ENCODE measurements at regions not wholly inside any gene's neighbourhood (a gene's known extent, or its start where the extent isn't known, plus 50 kb on each side); places are given as distances from the start of the nearest gene placed in this dataset.

GRCh38 chrX:142663330-142664095 lies 362.2 kb upstream of the SPANXN4 start:
- H3K9me3 ChIP-seq (ENCODE audit: control insufficient read depth, insufficient read depth, low read depth, low read length), result no peaks in the 10 kb centered on the region
- H3K4me1 ChIP-seq (ENCODE audit: control insufficient read depth, extremely low read depth, insufficient read depth, low read length), result no peaks in the 10 kb centered on the region
- no peaks in the 10 kb centered on the region for H3K27me3 ChIP-seq (ENCODE audit: control insufficient read depth, insufficient read depth, low read length)
- H3K9ac ChIP-seq (ENCODE audit: insufficient read depth, low read length), result no peak overlapping the region
- no peak overlapping the region for H3K4me2 ChIP-seq (ENCODE audit: extremely low read depth, insufficient read depth, low read length)
- no peaks in the 10 kb centered on the region for H3K36me3 ChIP-seq (ENCODE audit: control insufficient read depth, insufficient read depth, low read length)
- no peak overlapping the region for H2AFZ ChIP-seq (ENCODE audit: low read length)
- no peak for DNase-seq (ENCODE audit: low read depth in 2 of 2)
- no peak overlapping the region for H3K4me3 ChIP-seq (replicated peaks in 1 of 4; ENCODE audit: control extremely low read depth in 1 of 4, insufficient read depth in 1 of 4, low read depth in 3 of 4, low read length in 4 of 4)
- no peaks in the 10 kb centered on the region for H4K20me1 ChIP-seq (ENCODE audit: control insufficient read depth, extremely low read depth, insufficient read depth, low read length)
- no peaks in the 10 kb centered on the region for H3K79me2 ChIP-seq (ENCODE audit: control insufficient read depth, insufficient read depth, low read length)
- TF ChIP-seq EZH2 (IDR thresholded peaks at IDR 0.05; ENCODE audit: low read length, missing control alignments), result no peak
- TF ChIP-seq, protein P1, sequence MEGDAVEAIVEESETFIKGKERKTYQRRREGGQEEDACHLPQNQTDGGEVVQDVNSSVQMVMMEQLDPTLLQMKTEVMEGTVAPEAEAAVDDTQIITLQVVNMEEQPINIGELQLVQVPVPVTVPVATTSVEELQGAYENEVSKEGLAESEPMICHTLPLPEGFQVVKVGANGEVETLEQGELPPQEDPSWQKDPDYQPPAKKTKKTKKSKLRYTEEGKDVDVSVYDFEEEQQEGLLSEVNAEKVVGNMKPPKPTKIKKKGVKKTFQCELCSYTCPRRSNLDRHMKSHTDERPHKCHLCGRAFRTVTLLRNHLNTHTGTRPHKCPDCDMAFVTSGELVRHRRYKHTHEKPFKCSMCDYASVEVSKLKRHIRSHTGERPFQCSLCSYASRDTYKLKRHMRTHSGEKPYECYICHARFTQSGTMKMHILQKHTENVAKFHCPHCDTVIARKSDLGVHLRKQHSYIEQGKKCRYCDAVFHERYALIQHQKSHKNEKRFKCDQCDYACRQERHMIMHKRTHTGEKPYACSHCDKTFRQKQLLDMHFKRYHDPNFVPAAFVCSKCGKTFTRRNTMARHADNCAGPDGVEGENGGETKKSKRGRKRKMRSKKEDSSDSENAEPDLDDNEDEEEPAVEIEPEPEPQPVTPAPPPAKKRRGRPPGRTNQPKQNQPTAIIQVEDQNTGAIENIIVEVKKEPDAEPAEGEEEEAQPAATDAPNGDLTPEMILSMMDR (conservative IDR thresholded peaks at IDR 0.05 in 1 of 2, IDR thresholded peaks at IDR 0.05 in 1 of 2; ENCODE audit: low read depth in 1 of 2, low read length in 2 of 2), result no peak
- H3K27ac ChIP-seq (ENCODE audit: insufficient read depth, low read length), result no peak overlapping the region

DNA sequence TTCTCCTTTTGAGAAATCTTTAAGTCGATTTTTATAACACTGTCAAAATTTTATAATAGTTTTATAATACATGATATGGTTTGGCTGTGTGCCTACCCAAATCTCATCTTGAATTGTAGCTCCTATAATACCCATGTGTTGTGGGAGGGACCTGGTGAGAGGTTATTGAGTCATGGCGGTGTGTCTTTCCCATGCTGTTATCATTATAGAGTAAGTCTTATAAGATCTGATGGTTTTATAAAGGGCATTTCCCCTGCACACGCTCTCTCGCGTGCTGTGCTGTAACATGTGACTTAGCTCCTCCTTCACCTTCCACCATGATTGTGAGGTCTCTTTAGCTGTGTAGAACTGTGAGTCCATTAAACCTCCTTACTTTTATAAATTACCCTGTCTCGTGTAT lies 364.0 kb upstream of the SPANXN4 start:
- H4K20me1 ChIP-seq (ENCODE audit: control insufficient read depth, extremely low read depth, insufficient read depth, low read length), result no peaks in the 10 kb centered on the region
- no peaks in the 10 kb centered on the region for H3K4me1 ChIP-seq (ENCODE audit: control insufficient read depth, extremely low read depth, insufficient read depth, low read length)
- no peaks in the 10 kb centered on the region for H3K9me3 ChIP-seq (ENCODE audit: control insufficient read depth, insufficient read depth, low read depth, low read length)
- TF ChIP-seq, protein P1 (conservative IDR thresholded peaks at IDR 0.05 in 1 of 2, IDR thresholded peaks at IDR 0.05 in 1 of 2; ENCODE audit: low read depth in 1 of 2, low read length in 2 of 2), result no peak
- TF ChIP-seq EZH2 (IDR thresholded peaks at IDR 0.05; ENCODE audit: low read length, missing control alignments), result no peak
- H3K9ac ChIP-seq (ENCODE audit: insufficient read depth, low read length), result no peak overlapping the region
- no peaks in the 10 kb centered on the region for H3K27me3 ChIP-seq (ENCODE audit: control insufficient read depth, insufficient read depth, low read length)
- no peak overlapping the region for H2AFZ ChIP-seq (ENCODE audit: low read length)
- H3K4me2 ChIP-seq (ENCODE audit: extremely low read depth, insufficient read depth, low read length), result no peak overlapping the region
- no peaks in the 10 kb centered on the region for H3K79me2 ChIP-seq (ENCODE audit: control insufficient read depth, insufficient read depth, low read length)
- H3K36me3 ChIP-seq (ENCODE audit: control insufficient read depth, insufficient read depth, low read length), result no peaks in the 10 kb centered on the region
- no peak overlapping the region for H3K27ac ChIP-seq (ENCODE audit: insufficient read depth, low read length)
- DNase-seq (ENCODE audit: low read depth in 2 of 2), result no peak
- H3K4me3 ChIP-seq (replicated peaks in 1 of 4; ENCODE audit: control extremely low read depth in 1 of 4, insufficient read depth in 1 of 4, low read depth in 3 of 4, low read length in 4 of 4), result no peak overlapping the region

GRCh38 chrX:142655507-142655906 lies 370.2 kb upstream of the SPANXN4 start:
- Histone ChIP-seq H3K27ac (ENCODE audit: insufficient read depth, low read length) (no peak overlapping the region), H3K4me3 (replicated peaks in 1 of 4; ENCODE audit: control extremely low read depth in 1 of 4, insufficient read depth in 1 of 4, low read depth in 3 of 4, low read length in 4 of 4) (no peak overlapping the region), H3K79me2 (ENCODE audit: control insufficient read depth, insufficient read depth, low read length) (no peaks in the 10 kb centered on the region), H3K36me3 (ENCODE audit: control insufficient read depth, insufficient read depth, low read length) (no peaks in the 10 kb centered on the region), H3K9me3 (ENCODE audit: control insufficient read depth, insufficient read depth, low read depth, low read length) (no peaks in the 10 kb centered on the region), H3K4me1 (ENCODE audit: control insufficient read depth, extremely low read depth, insufficient read depth, low read length) (no peaks in the 10 kb centered on the region), H3K4me2 (ENCODE audit: extremely low read depth, insufficient read depth, low read length) (no peak overlapping the region), H3K27me3 (ENCODE audit: control insufficient read depth, insufficient read depth, low read length) (no peaks in the 10 kb centered on the region), H4K20me1 (ENCODE audit: control insufficient read depth, extremely low read depth, insufficient read depth, low read length) (no peaks in the 10 kb centered on the region), H2AFZ (ENCODE audit: low read length) (no peak overlapping the region), H3K9ac (ENCODE audit: insufficient read depth, low read length) (no peak overlapping the region)
- TF ChIP-seq, protein P1 (conservative IDR thresholded peaks at IDR 0.05 in 1 of 2, IDR thresholded peaks at IDR 0.05 in 1 of 2; ENCODE audit: low read depth in 1 of 2, low read length in 2 of 2), result no peak
- TF ChIP-seq EZH2 (IDR thresholded peaks at IDR 0.05; ENCODE audit: low read length, missing control alignments), result no peak
- DNase-seq (ENCODE audit: low read depth in 2 of 2), result no peak
